ELR (cell line): ENCODE measurements at regions not wholly inside any gene's neighbourhood (a gene's known extent, or its start where the extent isn't known, plus 50 kb on each side); places are given as distances from the start of the nearest gene placed in this dataset.

ENCODE experiments used
- DNase-seq: peaks from one replicate; pipeline ENCODE4 v3.0.0-alpha.2; 2015; ENCODE audit warnings: low read depth

GRCh38 chr11:115895594-115895993, 391.4 kb upstream of the CADM1 start:
- no peak for DNase-seq

GRCh38 chr11:115894176-115894575, 390.0 kb upstream of the CADM1 start:
- DNase-seq, result no peak

GRCh38 chr11:115893461-115894099, 389.4 kb upstream of the CADM1 start:
- peak; percentile 43 for DNase-seq

GRCh38 chr11:115892016-115892415, 387.8 kb upstream of the CADM1 start:
- no peak for DNase-seq

- DNase-seq, result no peak
Observed at GRCh38 chr11:115891581-115891980, 387.4 kb upstream of the CADM1 start.

- DNase-seq, result no peak
Observed at GRCh38 chr11:115890500-115890899, 386.3 kb upstream of the CADM1 start.

GRCh38 chr11:115889712-115890111, 385.5 kb upstream of the CADM1 start:
- no peak for DNase-seq

- DNase-seq, result no peak
Observed at GRCh38 chr11:115887727-115888126, 383.5 kb upstream of the CADM1 start.

- DNase-seq, result no peak
Observed at GRCh38 chr11:115887316-115887715, 383.1 kb upstream of the CADM1 start.

GRCh38 chr11:115886422-115886733, 382.2 kb upstream of the CADM1 start:
- DNase-seq, result no peak

- DNase-seq, result no peak
Observed at GRCh38 chr11:115885535-115886421, 381.6 kb upstream of the CADM1 start.

- DNase-seq, result no peak
Observed at GRCh38 chr11:115884800-115885534, 380.8 kb upstream of the CADM1 start.

- no peak for DNase-seq
Observed at GRCh38 chr11:115874843-115875242, 370.6 kb upstream of the CADM1 start.

GRCh38 chr11:115873813-115874212, 369.6 kb upstream of the CADM1 start:
- DNase-seq, result no peak

GRCh38 chr11:115872416-115872815, 368.2 kb upstream of the CADM1 start:
- no peak for DNase-seq

GRCh38 chr11:115871161-115871760, 367.0 kb upstream of the CADM1 start:
- DNase-seq, result no peak

- DNase-seq, result peak; percentile 13
Observed at GRCh38 chr11:115869780-115870431, 365.7 kb upstream of the CADM1 start.

GRCh38 chr11:115869131-115869530, 364.9 kb upstream of the CADM1 start:
- no peak for DNase-seq

- no peak for DNase-seq
Observed at GRCh38 chr11:115860246-115860645, 356.0 kb upstream of the CADM1 start.

GRCh38 chr11:115848611-115849010, 344.4 kb upstream of the CADM1 start:
- no peak for DNase-seq

GRCh38 chr11:115848080-115848479, 343.9 kb upstream of the CADM1 start:
- no peak for DNase-seq

GRCh38 chr11:115845872-115846271, 341.7 kb upstream of the CADM1 start:
- DNase-seq, result no peak
